Vagina (tissue), 2 donors: ENCODE measurements at regions not wholly inside any gene's neighbourhood (a gene's known extent, or its start where the extent isn't known, plus 50 kb on each side); places are given as distances from the start of the nearest gene placed in this dataset.
"Not testable (repeated sequence)": the region's sequence is repeated elsewhere in the genome, so short reads cannot be mapped to it uniquely, and the experiment has no call there.

Source experiments
- DNase-seq, 2 donors: peaks; one replicate each; pipeline ENCODE4 v3.0.0-alpha.2; 2017; ENCODE audit errors: extremely low spot score in 2 of 2
- H3K27ac ChIP-seq: fragments of 200-600 bp; sonication (generic); one replicate; pipeline ENCODE4 v1.5.1; 2019
- H3K27me3 ChIP-seq: fragments of 200-600 bp; sonication (generic); one replicate; pipeline ENCODE4 v1.5.1; 2019
- H3K36me3 ChIP-seq, 2 donors: fragments of 200-600 bp; sonication (generic); one replicate each; pipeline ENCODE4 v1.5.1; 2017 to 2019
- H3K4me1 ChIP-seq: fragments of 200-600 bp; sonication (generic); one replicate; pipeline ENCODE4 v1.5.1; 2019
- H3K4me3 ChIP-seq, 2 donors: fragments of 200-600 bp; sonication (generic); 1 replicate in 1 of 2; 2 replicates in 1 of 2; pipeline ENCODE4 v1.5.1; 2016 to 2019
- H3K9me3 ChIP-seq: fragments of 200-600 bp; sonication (generic); one replicate; pipeline ENCODE4 v1.5.1; 2019
- CTCF ChIP-seq, 3 experiments: fragments of 450-650 bp in 2 of 3; fragments of 200-600 bp in 1 of 3; sonication (generic) in 1 of 3; IDR thresholded peaks; one replicate each; pipeline ENCODE4 v1.5.1; 2017 to 2019; ENCODE audit warnings: antibody characterized with exemption in 3 of 3, mild to moderate bottlenecking in 2 of 3, moderate library complexity in 2 of 3
- POLR2A ChIP-seq, 2 donors: fragments of 450-650 bp; IDR thresholded peaks; one replicate each; pipeline ENCODE4 v1.6.1; 2017; ENCODE audit warnings: antibody characterized with exemption in 2 of 2, mild to moderate bottlenecking in 2 of 2, moderate library complexity in 2 of 2
- POLR2AphosphoS5 ChIP-seq, 2 donors: sonication (generic); formaldehyde crosslinking; IDR thresholded peaks; one replicate each; pipeline ENCODE4 v1.9.0; 2017; ENCODE audit warnings: antibody characterized with exemption in 2 of 2, mild to moderate bottlenecking in 2 of 2, low read depth in 1 of 2; ENCODE audit not compliant: insufficient read depth in 1 of 2
- intact Hi-C: fragments of 100-400 bp; cut with DNase I; formaldehyde crosslinking; loops from one replicate; pipeline ENCODE4 v1.15.1; 2023

DNA sequence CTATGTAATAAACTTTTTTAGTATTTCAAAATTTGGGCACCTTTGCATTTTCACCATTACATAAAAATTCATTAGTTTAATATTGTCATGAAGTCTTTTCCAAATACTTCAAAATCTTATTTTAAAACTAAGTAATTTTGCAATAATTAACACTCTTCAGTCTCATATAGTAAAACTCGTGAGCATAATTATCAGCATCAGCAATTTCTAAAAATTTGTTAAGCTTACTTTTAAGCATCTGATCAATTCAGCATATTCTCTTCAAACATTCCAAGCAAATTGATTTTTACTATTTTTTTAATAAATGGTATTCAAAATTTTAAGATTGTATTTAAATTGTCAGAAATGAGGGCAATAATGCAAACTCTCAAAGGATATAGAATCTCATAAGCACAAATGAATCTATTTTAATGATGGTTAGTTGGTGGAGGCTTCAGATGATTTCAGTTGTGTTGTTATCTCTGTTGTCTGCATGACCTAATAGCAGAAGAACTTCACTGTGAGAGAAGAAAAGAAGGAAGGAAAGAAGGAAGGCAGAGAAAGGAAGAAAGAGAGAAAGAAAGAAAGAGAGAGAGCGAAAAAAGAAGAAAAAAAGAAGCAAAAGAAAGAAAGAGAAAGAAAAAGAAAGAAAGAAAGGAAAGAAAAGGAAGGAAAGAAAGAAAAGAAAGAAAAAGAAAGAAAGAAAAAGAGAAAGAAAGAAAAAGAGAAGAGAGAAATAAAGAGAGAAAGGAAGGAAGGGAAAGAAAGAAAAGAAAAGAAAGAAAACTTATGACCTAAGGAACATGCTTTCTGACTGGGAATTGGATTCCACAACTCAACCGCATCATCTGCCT lies 860.5 kb downstream of the NCAM2 start:
- Histone ChIP-seq H3K27ac (no peak overlapping the region), H3K4me3 (no peak overlapping the region), H3K36me3 (no peaks in the 10 kb centered on the region), H3K27me3 (no peaks in the 10 kb centered on the region), H3K4me1 (no peaks in the 10 kb centered on the region), H3K9me3 (no peaks in the 10 kb centered on the region)
- TF ChIP-seq POLR2A (IDR thresholded peaks at IDR 0.05) = no peak
- no peak for TF ChIP-seq CTCF (IDR thresholded peaks at IDR 0.05)
- TF ChIP-seq POLR2AphosphoS5 (IDR thresholded peaks at IDR 0.05; ENCODE audit: insufficient read depth in 1 of 2, low read depth in 1 of 2) = no peak
- no peak for DNase-seq
- intact Hi-C loops = no loop called here

DNA sequence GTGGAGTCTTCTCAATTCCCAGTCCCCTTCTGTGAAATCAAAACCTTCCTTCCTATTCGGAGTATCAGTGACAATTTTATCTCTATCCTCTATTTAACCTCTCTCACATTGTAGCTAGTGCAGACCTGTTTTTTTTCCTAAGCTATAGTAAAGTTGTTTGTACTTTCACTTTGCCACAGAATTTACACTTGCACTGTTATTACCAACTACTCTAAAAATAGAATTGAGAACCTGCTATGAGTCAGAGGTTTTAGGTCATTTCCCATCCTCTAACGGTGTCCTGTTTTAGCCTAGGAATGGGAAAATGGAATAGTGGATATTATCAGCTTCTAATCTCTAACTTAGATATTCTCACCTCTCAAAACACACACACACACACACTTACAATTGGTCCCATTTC lies 862.7 kb downstream of the NCAM2 start:
- Histone ChIP-seq H3K27me3 (no peaks in the 10 kb centered on the region), H3K4me1 (no peaks in the 10 kb centered on the region), H3K27ac (no peak overlapping the region), H3K4me3 (no peak overlapping the region), H3K9me3 (no peaks in the 10 kb centered on the region), H3K36me3 (no peaks in the 10 kb centered on the region)
- DNase-seq = no peak
- intact Hi-C loops = no loop called here
- TF ChIP-seq POLR2AphosphoS5 (IDR thresholded peaks at IDR 0.05; ENCODE audit: insufficient read depth in 1 of 2, low read depth in 1 of 2) (no peak), POLR2A (IDR thresholded peaks at IDR 0.05) (no peak), CTCF (IDR thresholded peaks at IDR 0.05) (no peak)

- intact Hi-C loops = no loop called here
Measured at GRCh38 chr21:21864321-21864840, 866.2 kb downstream of the NCAM2 start.

GRCh38 chr21:21897275-21897883 lies 899.2 kb downstream of the NCAM2 start:
- Histone ChIP-seq H3K9me3 (no peaks in the 10 kb centered on the region), H3K36me3 (no peaks in the 10 kb centered on the region), H3K27me3 (no peaks in the 10 kb centered on the region), H3K4me1 (no peaks in the 10 kb centered on the region), H3K4me3 (no peak overlapping the region), H3K27ac (no peak overlapping the region)
- intact Hi-C loops = no loop called here
- no peak for DNase-seq
- peak in 1 of 2 donors; percentile 71 for TF ChIP-seq POLR2AphosphoS5 (IDR thresholded peaks at IDR 0.05; ENCODE audit: insufficient read depth in 1 of 2, low read depth in 1 of 2)
- no peak for TF ChIP-seq CTCF (IDR thresholded peaks at IDR 0.05)
- no peak for TF ChIP-seq POLR2A (IDR thresholded peaks at IDR 0.05)

More at GRCh38 chr21:21864321-21864840, 866.2 kb downstream of the NCAM2 start:
- Histone ChIP-seq H3K9me3 (no peaks in the 10 kb centered on the region), H3K4me3 (no peak overlapping the region), H3K27me3 (no peaks in the 10 kb centered on the region), H3K4me1 (no peaks in the 10 kb centered on the region), H3K27ac (no peak overlapping the region), H3K36me3 (no peaks in the 10 kb centered on the region)
- no peak for DNase-seq
- no peak for TF ChIP-seq POLR2A (IDR thresholded peaks at IDR 0.05)
- no peak for TF ChIP-seq CTCF (IDR thresholded peaks at IDR 0.05)
- no peak for TF ChIP-seq POLR2AphosphoS5 (IDR thresholded peaks at IDR 0.05; ENCODE audit: insufficient read depth in 1 of 2, low read depth in 1 of 2)

DNA sequence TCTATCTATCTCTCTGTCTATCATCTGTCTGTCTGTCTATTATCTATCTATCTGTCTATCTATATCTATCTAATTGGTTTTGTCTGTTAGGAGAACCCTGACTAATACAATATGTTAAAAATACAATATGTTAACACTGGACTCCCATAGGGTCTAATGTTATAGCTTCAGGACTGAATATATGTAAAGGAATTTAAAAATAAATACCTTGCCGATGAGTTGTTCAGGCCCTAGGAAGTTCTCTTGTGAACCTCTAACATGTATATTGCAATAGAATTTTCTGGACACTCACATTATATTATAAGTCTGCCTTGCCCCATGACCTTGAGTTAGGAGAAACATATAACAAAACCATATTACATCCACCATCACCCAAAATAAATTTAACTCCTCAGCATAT lies 900.6 kb downstream of the NCAM2 start:
- no peak overlapping the region for H3K27ac ChIP-seq
- no peaks in the 10 kb centered on the region for H3K4me1 ChIP-seq
- H3K27me3 ChIP-seq = no peaks in the 10 kb centered on the region
- DNase-seq = no peak
- intact Hi-C loops = no loop called here
- no peaks in the 10 kb centered on the region for H3K9me3 ChIP-seq
- H3K4me3 ChIP-seq = no peak overlapping the region
- H3K36me3 ChIP-seq = no peaks in the 10 kb centered on the region
- no peak for TF ChIP-seq CTCF (IDR thresholded peaks at IDR 0.05)
- TF ChIP-seq POLR2AphosphoS5 (IDR thresholded peaks at IDR 0.05; ENCODE audit: insufficient read depth in 1 of 2, low read depth in 1 of 2) = no peak
- no peak for TF ChIP-seq POLR2A (IDR thresholded peaks at IDR 0.05)

- H3K4me3 ChIP-seq, H3K36me3 ChIP-seq, H3K27ac ChIP-seq, intact Hi-C loops, H3K27me3 ChIP-seq, H3K9me3 ChIP-seq, H3K4me1 ChIP-seq, DNase-seq: not testable (repeated sequence)
Measured at GRCh38 chr21:21902416-21902815, 904.2 kb downstream of the NCAM2 start.
